Adipocyte (in vitro differentiated cells): ENCODE measurements at regions not wholly inside any gene's neighbourhood (a gene's known extent, or its start where the extent isn't known, plus 50 kb on each side); places are given as distances from the start of the nearest gene placed in this dataset.

Experiments used
- DNase-seq: peaks from one replicate; pipeline ENCODE4 v3.0.0-alpha.2; 2015; ENCODE audit warnings: low read depth
- H3K27me3 ChIP-seq: replicated peaks from 2 replicates; pipeline ENCODE4 v1.7.0; 2013; ENCODE audit warnings: mild to moderate bottlenecking, low read length, moderate library complexity; ENCODE audit not compliant: control insufficient read depth, insufficient read depth
- H3K36me3 ChIP-seq: 2 replicates; pipeline ENCODE4 v1.7.0; 2013; ENCODE audit warnings: low read length, mild to moderate bottlenecking, moderate library complexity; ENCODE audit not compliant: control insufficient read depth, insufficient read depth, severe bottlenecking
- H3K4me1 ChIP-seq: 2 replicates; pipeline ENCODE4 v1.7.0; 2013; ENCODE audit warnings: mild to moderate bottlenecking, low read length, moderate library complexity; ENCODE audit not compliant: control insufficient read depth, insufficient read depth
- H3K4me3 ChIP-seq: 2 replicates; pipeline ENCODE4 v1.7.0; 2013; ENCODE audit warnings: mild to moderate bottlenecking, low read length, moderate library complexity
- H3K9ac ChIP-seq: 2 replicates; pipeline ENCODE4 v1.7.0; 2013; ENCODE audit warnings: mild to moderate bottlenecking, low read length, moderate library complexity
- H3K9me3 ChIP-seq: 2 replicates; pipeline ENCODE4 v1.7.0; 2013; ENCODE audit warnings: mild to moderate bottlenecking, low read length, moderate library complexity; ENCODE audit not compliant: control insufficient read depth

GRCh38 chr7:26507108-26507987, 215.7 kb downstream of the SNX10 start:
- Histone ChIP-seq H3K9me3 (no peaks in the 10 kb centered on the region), H3K4me3 (no peak overlapping the region), H3K36me3 (no peaks in the 10 kb centered on the region), H3K4me1 (no peaks in the 10 kb centered on the region), H3K9ac (no peak overlapping the region), H3K27me3 (peaks cover 37% of the 10 kb centered on the region)
- DNase-seq, result no peak

- DNase-seq, result no peak
- H3K4me3 ChIP-seq, result no peak overlapping the region
- H3K36me3 ChIP-seq, result no peaks in the 10 kb centered on the region
- H3K4me1 ChIP-seq, result no peaks in the 10 kb centered on the region
- peaks cover 37% of the 10 kb centered on the region for H3K27me3 ChIP-seq
- no peak overlapping the region for H3K9ac ChIP-seq
- no peaks in the 10 kb centered on the region for H3K9me3 ChIP-seq
These were observed 216.8 kb downstream of the SNX10 start for GRCh38 chr7:26508481-26508880.

GRCh38 chr7:26508917-26509316, 217.3 kb downstream of the SNX10 start:
- H3K9me3 ChIP-seq, result no peaks in the 10 kb centered on the region
- no peak overlapping the region for H3K9ac ChIP-seq
- DNase-seq, result no peak
- H3K36me3 ChIP-seq, result no peaks in the 10 kb centered on the region
- no peaks in the 10 kb centered on the region for H3K4me1 ChIP-seq
- H3K27me3 ChIP-seq, result peaks cover 41% of the 10 kb centered on the region
- no peak overlapping the region for H3K4me3 ChIP-seq

GRCh38 chr7:26510231-26510957, 218.7 kb downstream of the SNX10 start:
- H3K4me3 ChIP-seq, result no peak overlapping the region
- DNase-seq, result no peak

GRCh38 chr7:26511866-26512265, 220.2 kb downstream of the SNX10 start:
- Histone ChIP-seq H3K4me3 (no peak overlapping the region), H3K4me1 (no peaks in the 10 kb centered on the region), H3K27me3 (peaks cover 40% of the 10 kb centered on the region), H3K9ac (no peak overlapping the region), H3K36me3 (no peaks in the 10 kb centered on the region), H3K9me3 (no peaks in the 10 kb centered on the region)
- no peak for DNase-seq

More at GRCh38 chr7:26510231-26510957, 218.7 kb downstream of the SNX10 start:
- Histone ChIP-seq H3K27me3 (peaks cover 50% of the 10 kb centered on the region), H3K9ac (no peak overlapping the region), H3K36me3 (no peaks in the 10 kb centered on the region), H3K4me1 (no peaks in the 10 kb centered on the region), H3K9me3 (no peaks in the 10 kb centered on the region)

GRCh38 chr7:26512737-26513136, 221.1 kb downstream of the SNX10 start:
- DNase-seq, result no peak
- Histone ChIP-seq H3K9me3 (no peaks in the 10 kb centered on the region), H3K27me3 (peaks cover 41% of the 10 kb centered on the region), H3K9ac (no peak overlapping the region), H3K4me3 (no peak overlapping the region), H3K36me3 (no peaks in the 10 kb centered on the region), H3K4me1 (no peaks in the 10 kb centered on the region)

GRCh38 chr7:26513948-26514347, 222.3 kb downstream of the SNX10 start:
- Histone ChIP-seq H3K4me3 (no peak overlapping the region), H3K36me3 (no peaks in the 10 kb centered on the region), H3K4me1 (no peaks in the 10 kb centered on the region), H3K9ac (no peak overlapping the region), H3K9me3 (no peaks in the 10 kb centered on the region), H3K27me3 (peaks cover 48% of the 10 kb centered on the region)
- DNase-seq, result no peak

GRCh38 chr7:26514633-26515032, 223.0 kb downstream of the SNX10 start:
- no peaks in the 10 kb centered on the region for H3K9me3 ChIP-seq
- H3K4me3 ChIP-seq, result no peak overlapping the region
- no peaks in the 10 kb centered on the region for H3K4me1 ChIP-seq
- no peak for DNase-seq
- no peak overlapping the region for H3K9ac ChIP-seq
- peaks cover 48% of the 10 kb centered on the region for H3K27me3 ChIP-seq
- no peaks in the 10 kb centered on the region for H3K36me3 ChIP-seq

GRCh38 chr7:26515314-26515842, 223.7 kb downstream of the SNX10 start:
- Histone ChIP-seq H3K36me3 (no peaks in the 10 kb centered on the region), H3K4me1 (no peaks in the 10 kb centered on the region), H3K4me3 (no peak overlapping the region), H3K27me3 (peaks cover 51% of the 10 kb centered on the region), H3K9me3 (no peaks in the 10 kb centered on the region), H3K9ac (no peak overlapping the region)
- DNase-seq, result no peak

- Histone ChIP-seq H3K27me3 (peaks cover 21% of the 10 kb centered on the region), H3K4me3 (no peak overlapping the region), H3K9me3 (peaks cover 6% of the 10 kb centered on the region), H3K4me1 (no peaks in the 10 kb centered on the region), H3K36me3 (no peaks in the 10 kb centered on the region), H3K9ac (no peak overlapping the region)
- no peak for DNase-seq
These were observed 228.8 kb downstream of the SNX10 start for GRCh38 chr7:26520483-26520882.

- DNase-seq, result no peak
- Histone ChIP-seq H3K36me3 (no peaks in the 10 kb centered on the region), H3K9me3 (peaks cover 6% of the 10 kb centered on the region), H3K27me3 (peaks cover 16% of the 10 kb centered on the region), H3K9ac (no peak overlapping the region), H3K4me3 (no peak overlapping the region), H3K4me1 (no peaks in the 10 kb centered on the region)
These were observed 231.0 kb downstream of the SNX10 start for GRCh38 chr7:26522633-26523032.
